ENCODE measurements at regions not wholly inside any gene's neighbourhood (a gene's known extent, or its start where the extent isn't known, plus 50 kb on each side); places are given as distances from the start of the nearest gene placed in this dataset.

- H2AFZ ChIP-seq (replicated peaks; ENCODE audit: low read length, poor library complexity): no peak overlapping the region
- intact Hi-C loops (cut with micrococcal nuclease) (no loop called here), dilution Hi-C loops (cut with HindIII; ENCODE audit: low sequenced_read_pairs, unreplicated experiment) (no loop called here), in situ Hi-C loops (cut with MboI; ENCODE audit: low sequenced_read_pairs) (no loop called here)
- no CpG with 5 or more reads among the region's 2 CpGs for WGBS, 2 experiments (ENCODE audit: extremely low coverage in 2 of 2, insufficient read length in 1 of 2)
- no TSS peak for BruUV-seq (replicated peaks)
- H4K20me1 ChIP-seq (ENCODE audit: insufficient read depth, low read length): no peaks in the 10 kb centered on the region
- DNase-seq (no peak), ATAC-seq (ENCODE audit: low read depth) (no peak)
- H3K27ac ChIP-seq (ENCODE audit: insufficient read depth, low read length): no peak overlapping the region
- H2AK9ac ChIP-seq (replicated peaks; ENCODE audit: low read depth, low read length, poor library complexity): no peak overlapping the region
- no peak overlapping the region for H2AK5ac ChIP-seq (ENCODE audit: low read depth, low read length)
- peaks cover 13% of the 10 kb centered on the region for H3K27me3 ChIP-seq (ENCODE audit: control insufficient read depth, insufficient read depth, low read length)
- H3K9me3 ChIP-seq (ENCODE audit: control insufficient read depth, insufficient read depth, low read length): no peaks in the 10 kb centered on the region
- no peak overlapping the region for H3K18ac ChIP-seq (ENCODE audit: low read depth, low read length)
- no peak overlapping the region for H2BK120ac ChIP-seq (ENCODE audit: low read depth, low read length)
- no peak overlapping the region for H2BK5ac ChIP-seq (ENCODE audit: low read depth, low read length, poor library complexity, severe bottlenecking)
- no peak overlapping the region for H3K56ac ChIP-seq (ENCODE audit: extremely low read depth, insufficient read depth, low read length)
- H3K14ac ChIP-seq (replicated peaks; ENCODE audit: low read depth, low read length): no peak overlapping the region
- H2BK20ac ChIP-seq (ENCODE audit: low read depth, low read length): no peak overlapping the region
- H3K4me1 ChIP-seq (ENCODE audit: control insufficient read depth, insufficient read depth, low read length): peaks cover 7% of the 10 kb centered on the region
- H3K9me1 ChIP-seq (ENCODE audit: insufficient read depth, low read length): no peaks in the 10 kb centered on the region
- no peak overlapping the region for H3K9ac ChIP-seq (ENCODE audit: low read depth, low read length)
- H4K91ac ChIP-seq (ENCODE audit: insufficient read depth, low read depth, low read length): no peak overlapping the region
- H4K8ac ChIP-seq (ENCODE audit: low read depth in 2 of 2, low read length in 2 of 2): no peak overlapping the region
- no peak overlapping the region for H3K4me2 ChIP-seq (ENCODE audit: low read depth, low read length)
- ChIA-PET CTCF (no interaction called here), POLR2A (ENCODE audit: unreplicated experiment) (no interaction called here)
- H3K4ac ChIP-seq (ENCODE audit: low read depth, low read length): no peak overlapping the region
- no peak overlapping the region for H3K23ac ChIP-seq (ENCODE audit: low read depth, low read length)
- H3K36me3 ChIP-seq (ENCODE audit: control insufficient read depth, insufficient read depth, low read length): no peaks in the 10 kb centered on the region
- TF ChIP-seq NFE2L2 (IDR thresholded peaks at IDR 0.05; ENCODE audit: low read depth, low read length) (no peak), SMC3 (IDR thresholded peaks at IDR 0.05; ENCODE audit: low read depth, low read length) (no peak), MAFK (IDR thresholded peaks at IDR 0.05; ENCODE audit: low read depth, low read length) (no peak), POLR2A (IDR thresholded peaks at IDR 0.05; ENCODE audit: low read depth, low read length) (no peak), CEBPB (IDR thresholded peaks at IDR 0.05; ENCODE audit: low read depth, low read length) (no peak), MAZ (IDR thresholded peaks at IDR 0.05; ENCODE audit: borderline replicate concordance, low read depth, low read length) (no peak), RCOR1 (IDR thresholded peaks at IDR 0.05; ENCODE audit: insufficient replicate concordance, low read length) (no peak), CHD1 (IDR thresholded peaks at IDR 0.05; ENCODE audit: low read depth, low read length) (no peak), RFX5 (IDR thresholded peaks at IDR 0.05; ENCODE audit: low read depth, low read length) (no peak), RAD21 (IDR thresholded peaks at IDR 0.05; ENCODE audit: low read length) (no peak), CTCF (conservative IDR thresholded peaks at IDR 0.05; ENCODE audit: low read depth, low read length) (no peak), ELK1 (IDR thresholded peaks at IDR 0.05; ENCODE audit: borderline replicate concordance, low read depth, low read length) (no peak), BHLHE40 (IDR thresholded peaks at IDR 0.05; ENCODE audit: low read depth, low read length) (no peak)
- H3K79me1 ChIP-seq (ENCODE audit: low read depth in 1 of 2, low read length in 2 of 2): no peaks in the 10 kb centered on the region
- no peak overlapping the region for H3K4me3 ChIP-seq (ENCODE audit: insufficient read depth, low read depth, low read length)
- no peak overlapping the region for H4K5ac ChIP-seq (ENCODE audit: low read depth, low read length)
- no peak overlapping the region for H2BK15ac ChIP-seq (ENCODE audit: low read depth, low read length)
Measured at GRCh38 chr18:62446511-62446910, 76.3 kb upstream of the ZCCHC2 start.

All from IMR-90 (cell line).